ENCODE measurements at regions not wholly inside any gene's neighbourhood (a gene's known extent, or its start where the extent isn't known, plus 50 kb on each side); places are given as distances from the start of the nearest gene placed in this dataset.

- Histone ChIP-seq H3K36me3 (replicated peaks in 1 of 2; ENCODE audit: control insufficient read depth in 1 of 2, insufficient read depth in 2 of 2, low read length in 2 of 2) (no peaks in the 10 kb centered on the region), H4K20me1 (ENCODE audit: insufficient read depth, low read length) (no peaks in the 10 kb centered on the region), H3K27me3 (ENCODE audit: control insufficient read depth in 2 of 2, insufficient read depth in 2 of 2, low read length in 2 of 2) (no peaks in the 10 kb centered on the region), H3K4me3 (replicated peaks in 1 of 3; ENCODE audit: low read depth in 2 of 3, low read length in 3 of 3) (no peak overlapping the region), H3K4me2 (replicated peaks; ENCODE audit: extremely low read depth, low read length, poor library complexity, severe bottlenecking) (no peak overlapping the region), H3K4me1 (ENCODE audit: control insufficient read depth in 1 of 2, insufficient read depth in 2 of 2, low read length in 2 of 2) (no peaks in the 10 kb centered on the region), H3K79me2 (ENCODE audit: insufficient read depth, low read length) (no peaks in the 10 kb centered on the region), H3K9ac (ENCODE audit: insufficient read depth, low read length, poor library complexity, severe bottlenecking) (no peak overlapping the region), H2AFZ (ENCODE audit: insufficient read depth, low read depth, low read length, poor library complexity, severe bottlenecking) (no peak overlapping the region), H3K9me3 (replicated peaks in 1 of 2; ENCODE audit: control insufficient read depth in 1 of 2, insufficient read depth in 1 of 2, low read length in 2 of 2) (peaks cover 0 to 5% of the 10 kb centered on the region in 2 donors), H3K27ac (ENCODE audit: low read depth in 1 of 2, low read length in 2 of 2) (no peak overlapping the region)
- no peak for DNase-seq
- Mint-ChIP-seq H3K27me3 (ENCODE audit: low read depth in 3 of 3) (peaks cover 0 to 2% (median 0%) of the 10 kb centered on the region in 3 donors), H3K9me3 (peaks cover 0 to 7% (median 2%) of the 10 kb centered on the region in 7 donors), H3K27ac (no peak overlapping the region), H3K4me3 (no peak overlapping the region), H3K4me1 (no peaks in the 10 kb centered on the region), H3K36me3 (no peaks in the 10 kb centered on the region)
- intact Hi-C loops (cut with micrococcal nuclease), result no loop called here
- TF ChIP-seq, protein P1, sequence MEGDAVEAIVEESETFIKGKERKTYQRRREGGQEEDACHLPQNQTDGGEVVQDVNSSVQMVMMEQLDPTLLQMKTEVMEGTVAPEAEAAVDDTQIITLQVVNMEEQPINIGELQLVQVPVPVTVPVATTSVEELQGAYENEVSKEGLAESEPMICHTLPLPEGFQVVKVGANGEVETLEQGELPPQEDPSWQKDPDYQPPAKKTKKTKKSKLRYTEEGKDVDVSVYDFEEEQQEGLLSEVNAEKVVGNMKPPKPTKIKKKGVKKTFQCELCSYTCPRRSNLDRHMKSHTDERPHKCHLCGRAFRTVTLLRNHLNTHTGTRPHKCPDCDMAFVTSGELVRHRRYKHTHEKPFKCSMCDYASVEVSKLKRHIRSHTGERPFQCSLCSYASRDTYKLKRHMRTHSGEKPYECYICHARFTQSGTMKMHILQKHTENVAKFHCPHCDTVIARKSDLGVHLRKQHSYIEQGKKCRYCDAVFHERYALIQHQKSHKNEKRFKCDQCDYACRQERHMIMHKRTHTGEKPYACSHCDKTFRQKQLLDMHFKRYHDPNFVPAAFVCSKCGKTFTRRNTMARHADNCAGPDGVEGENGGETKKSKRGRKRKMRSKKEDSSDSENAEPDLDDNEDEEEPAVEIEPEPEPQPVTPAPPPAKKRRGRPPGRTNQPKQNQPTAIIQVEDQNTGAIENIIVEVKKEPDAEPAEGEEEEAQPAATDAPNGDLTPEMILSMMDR (IDR thresholded peaks at IDR 0.05), result no peak
- WGBS (ENCODE audit: insufficient coverage), result no CpG with 5 or more reads among the region's 2 CpGs
Measured at GRCh38 chr1:106749491-106749890, 307.0 kb upstream of the PRMT6 start.

DNA sequence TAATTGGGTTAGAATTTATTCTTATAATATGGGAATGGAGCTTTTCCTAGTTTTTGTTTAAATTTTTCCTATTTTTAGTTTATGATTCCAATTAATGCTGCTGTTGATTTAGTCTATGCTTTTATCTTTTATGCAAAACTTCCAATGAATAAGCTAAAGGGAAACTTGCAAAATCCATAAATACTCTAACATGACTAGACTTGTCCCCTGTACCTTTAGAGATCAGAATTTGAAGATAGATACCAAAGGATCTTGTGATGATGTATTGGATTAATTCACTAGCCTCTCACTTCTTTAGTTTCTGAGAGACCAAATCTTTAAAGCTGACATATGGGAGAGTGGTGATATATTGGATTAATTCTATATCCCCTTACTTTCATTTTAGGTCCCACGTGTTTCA, 306.6 kb upstream of the PRMT6 start:
- Histone ChIP-seq H3K36me3 (replicated peaks in 1 of 2; ENCODE audit: control insufficient read depth in 1 of 2, insufficient read depth in 2 of 2, low read length in 2 of 2) (no peaks in the 10 kb centered on the region), H3K4me3 (replicated peaks in 1 of 3; ENCODE audit: low read depth in 2 of 3, low read length in 3 of 3) (no peak overlapping the region), H3K27ac (ENCODE audit: low read depth in 1 of 2, low read length in 2 of 2) (no peak overlapping the region), H3K9ac (ENCODE audit: insufficient read depth, low read length, poor library complexity, severe bottlenecking) (no peak overlapping the region), H3K9me3 (replicated peaks in 1 of 2; ENCODE audit: control insufficient read depth in 1 of 2, insufficient read depth in 1 of 2, low read length in 2 of 2) (peaks cover 0 to 5% of the 10 kb centered on the region in 2 donors), H4K20me1 (ENCODE audit: insufficient read depth, low read length) (no peaks in the 10 kb centered on the region), H3K4me2 (replicated peaks; ENCODE audit: extremely low read depth, low read length, poor library complexity, severe bottlenecking) (no peak overlapping the region), H3K27me3 (ENCODE audit: control insufficient read depth in 2 of 2, insufficient read depth in 2 of 2, low read length in 2 of 2) (no peaks in the 10 kb centered on the region), H2AFZ (ENCODE audit: insufficient read depth, low read depth, low read length, poor library complexity, severe bottlenecking) (no peak overlapping the region), H3K79me2 (ENCODE audit: insufficient read depth, low read length) (no peaks in the 10 kb centered on the region), H3K4me1 (ENCODE audit: control insufficient read depth in 1 of 2, insufficient read depth in 2 of 2, low read length in 2 of 2) (no peaks in the 10 kb centered on the region)
- no peak overlapping the region for H3K27ac Mint-ChIP-seq
- WGBS (ENCODE audit: insufficient coverage), result no CpG with 5 or more reads among the region's 1 CpG
- peaks cover 0 to 7% (median 2%) of the 10 kb centered on the region in 7 donors for H3K9me3 Mint-ChIP-seq
- TF ChIP-seq, protein P1 (IDR thresholded peaks at IDR 0.05), result no peak
- intact Hi-C loops (cut with micrococcal nuclease), result no loop called here
- DNase-seq, result no peak
- H3K27me3 Mint-ChIP-seq (ENCODE audit: low read depth in 3 of 3), result peaks cover 0 to 2% (median 0%) of the 10 kb centered on the region in 3 donors
- H3K4me3 Mint-ChIP-seq, result no peak overlapping the region
- no peaks in the 10 kb centered on the region for H3K36me3 Mint-ChIP-seq
- H3K4me1 Mint-ChIP-seq, result no peaks in the 10 kb centered on the region
